LNCAP (cell line): ENCODE measurements at regions not wholly inside any gene's neighbourhood (a gene's known extent, or its start where the extent isn't known, plus 50 kb on each side); places are given as distances from the start of the nearest gene placed in this dataset.

ENCODE experiments used
- TF ChIP-seq, protein P1 (sequence below): fragments of 450-650 bp; IDR thresholded peaks from 2 replicates; pipeline ENCODE4 v1.5.1; 2017; ENCODE audit warnings: mild to moderate bottlenecking

DNA sequence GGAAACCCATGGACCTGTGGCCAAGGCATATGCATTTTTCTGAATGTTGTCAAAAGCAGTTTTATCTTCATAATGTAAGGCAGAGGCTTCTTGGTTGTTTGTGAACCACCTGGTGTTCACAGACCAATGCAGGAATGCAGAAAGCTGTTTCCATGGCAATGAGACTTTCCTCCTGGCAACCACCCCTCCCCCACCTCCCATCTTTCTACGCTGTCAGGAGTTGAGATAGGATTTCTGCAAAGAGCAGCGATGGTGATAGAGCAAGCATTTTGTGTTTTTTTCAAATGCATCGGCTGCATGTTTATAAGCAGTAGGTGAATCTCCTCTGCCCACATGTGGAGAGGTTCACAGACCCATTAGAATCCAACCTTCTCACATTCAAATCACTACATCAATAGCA lies 114.1 kb upstream of the SMLR1 start:
- TF ChIP-seq, protein P1, sequence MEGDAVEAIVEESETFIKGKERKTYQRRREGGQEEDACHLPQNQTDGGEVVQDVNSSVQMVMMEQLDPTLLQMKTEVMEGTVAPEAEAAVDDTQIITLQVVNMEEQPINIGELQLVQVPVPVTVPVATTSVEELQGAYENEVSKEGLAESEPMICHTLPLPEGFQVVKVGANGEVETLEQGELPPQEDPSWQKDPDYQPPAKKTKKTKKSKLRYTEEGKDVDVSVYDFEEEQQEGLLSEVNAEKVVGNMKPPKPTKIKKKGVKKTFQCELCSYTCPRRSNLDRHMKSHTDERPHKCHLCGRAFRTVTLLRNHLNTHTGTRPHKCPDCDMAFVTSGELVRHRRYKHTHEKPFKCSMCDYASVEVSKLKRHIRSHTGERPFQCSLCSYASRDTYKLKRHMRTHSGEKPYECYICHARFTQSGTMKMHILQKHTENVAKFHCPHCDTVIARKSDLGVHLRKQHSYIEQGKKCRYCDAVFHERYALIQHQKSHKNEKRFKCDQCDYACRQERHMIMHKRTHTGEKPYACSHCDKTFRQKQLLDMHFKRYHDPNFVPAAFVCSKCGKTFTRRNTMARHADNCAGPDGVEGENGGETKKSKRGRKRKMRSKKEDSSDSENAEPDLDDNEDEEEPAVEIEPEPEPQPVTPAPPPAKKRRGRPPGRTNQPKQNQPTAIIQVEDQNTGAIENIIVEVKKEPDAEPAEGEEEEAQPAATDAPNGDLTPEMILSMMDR = no peak

DNA sequence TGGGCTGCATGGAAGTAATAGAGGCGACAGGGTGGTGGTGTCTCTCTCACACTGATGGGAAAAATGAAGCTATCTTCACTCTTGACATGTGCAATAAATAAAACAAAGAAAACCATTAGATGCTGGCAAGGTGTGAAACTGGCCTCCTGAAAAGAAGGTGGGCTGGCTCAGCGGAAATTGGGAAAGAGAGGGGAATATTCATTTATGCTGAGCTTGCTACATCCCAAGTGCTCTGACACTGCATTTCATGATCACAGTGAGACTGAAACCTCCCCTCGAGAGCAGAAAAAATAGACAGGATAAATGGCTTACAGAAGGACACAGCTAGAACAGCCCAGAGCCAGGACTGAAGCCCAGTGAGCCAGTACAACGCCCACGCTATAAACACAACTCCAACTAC lies 112.1 kb upstream of the SMLR1 start:
- TF ChIP-seq, protein P1 = no peak

DNA sequence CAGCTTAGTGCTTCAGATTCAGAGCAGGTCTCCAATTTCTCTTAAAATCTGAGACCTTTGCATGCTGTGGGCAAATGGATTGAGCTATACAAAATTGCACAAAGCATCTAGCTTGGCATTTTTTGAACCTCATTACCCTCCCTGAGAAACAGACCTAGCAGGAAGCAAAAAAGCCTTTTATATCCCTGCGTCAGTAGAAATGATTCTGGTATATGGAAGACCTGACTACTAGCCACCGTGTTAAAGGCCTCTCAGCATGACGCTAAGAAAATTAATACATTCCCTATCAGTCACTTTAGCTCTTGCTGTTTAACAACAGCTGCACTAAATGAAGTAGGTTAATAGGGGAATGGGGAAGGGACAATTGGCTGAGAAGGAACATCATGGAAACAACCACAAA lies 110.7 kb upstream of the SMLR1 start:
- TF ChIP-seq, protein P1 = no peak

DNA sequence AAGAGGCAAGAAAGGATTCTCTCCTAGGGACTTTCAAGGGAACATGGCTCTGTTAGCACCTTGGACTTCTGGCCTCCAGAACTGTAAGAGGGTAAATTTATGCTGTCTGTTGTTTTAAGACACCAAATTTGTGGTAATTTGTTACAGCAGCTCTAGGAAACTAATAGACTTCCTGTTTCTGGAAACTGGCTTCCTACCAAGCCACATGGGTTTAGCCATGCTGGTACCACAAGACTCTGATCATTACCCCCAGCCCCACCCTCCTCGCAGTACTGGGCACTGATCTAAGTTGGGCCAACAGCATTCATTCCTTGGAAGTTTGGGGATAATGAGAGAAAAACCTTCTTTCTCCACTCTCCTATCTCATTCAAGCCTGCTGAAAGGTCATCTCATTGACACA lies 109.5 kb upstream of the SMLR1 start:
- TF ChIP-seq, protein P1 = no peak

DNA sequence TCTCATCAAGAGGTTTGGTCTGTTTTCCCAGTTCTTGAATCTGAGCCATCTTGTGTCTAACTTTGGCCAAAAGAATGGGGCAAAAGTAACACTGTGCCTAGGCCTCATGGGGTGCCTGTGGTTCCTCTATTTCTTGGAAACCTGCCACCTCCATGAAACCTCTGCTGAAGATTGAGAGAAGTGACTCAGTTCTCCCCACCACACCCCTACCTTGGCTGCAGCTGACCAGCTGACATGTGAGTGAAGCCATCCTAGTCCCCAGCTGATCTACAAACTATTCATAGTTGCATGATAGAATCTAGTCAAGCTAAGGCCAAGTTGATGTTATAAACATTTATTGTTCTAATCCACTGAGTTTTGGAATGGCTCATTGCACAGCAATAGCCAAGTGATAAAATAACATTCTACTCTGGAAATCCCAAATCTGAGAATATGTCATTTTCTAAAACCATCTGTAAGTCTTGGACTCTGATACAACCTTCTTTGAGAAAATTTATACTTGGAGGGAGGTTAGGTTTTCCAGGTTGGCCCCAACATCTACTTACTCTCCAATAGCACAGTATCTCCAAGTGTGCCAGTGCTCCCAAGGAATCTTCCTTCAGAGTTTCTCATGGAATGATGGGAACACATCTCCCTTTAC lies 107.0 kb upstream of the SMLR1 start:
- TF ChIP-seq, protein P1 = no peak

DNA sequence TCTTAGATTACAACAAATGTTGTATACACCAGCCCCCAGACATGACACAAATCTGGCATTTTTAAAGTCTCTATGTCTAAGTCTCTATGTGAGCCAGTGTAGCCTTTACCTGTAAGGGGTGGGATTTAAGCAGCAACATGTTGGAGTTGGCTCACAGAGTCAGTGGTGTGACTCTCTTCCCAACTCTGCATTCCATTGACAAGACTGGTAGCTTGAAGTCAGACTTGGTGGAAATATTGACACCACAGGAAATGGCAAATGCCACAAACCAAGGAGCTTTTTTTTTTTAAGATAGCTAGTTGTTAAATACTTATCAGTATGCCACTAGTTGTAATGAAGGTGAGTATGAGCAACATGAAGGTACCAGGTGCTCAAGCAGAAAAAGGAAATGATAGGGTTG lies 103.1 kb upstream of the SMLR1 start:
- TF ChIP-seq, protein P1 = no peak

DNA sequence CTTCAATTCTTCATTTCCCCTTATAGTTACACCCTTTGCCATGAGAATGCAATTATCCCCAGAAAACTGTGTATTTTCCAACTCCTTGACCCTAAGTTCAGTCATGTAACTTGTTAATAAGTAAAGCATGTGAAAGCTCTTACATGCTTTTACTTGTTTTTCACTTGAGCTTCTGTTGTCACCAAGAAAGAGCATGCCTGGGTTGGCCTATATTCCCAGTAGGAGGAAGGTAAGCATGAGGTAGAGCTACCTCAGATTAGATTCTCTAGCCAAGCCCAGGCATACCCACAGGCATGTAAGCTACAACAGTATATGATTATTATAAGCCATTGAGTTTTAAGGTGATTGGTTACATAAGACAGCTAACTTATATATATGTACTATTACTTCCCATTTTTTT lies 101.7 kb upstream of the SMLR1 start:
- TF ChIP-seq, protein P1 = no peak

DNA sequence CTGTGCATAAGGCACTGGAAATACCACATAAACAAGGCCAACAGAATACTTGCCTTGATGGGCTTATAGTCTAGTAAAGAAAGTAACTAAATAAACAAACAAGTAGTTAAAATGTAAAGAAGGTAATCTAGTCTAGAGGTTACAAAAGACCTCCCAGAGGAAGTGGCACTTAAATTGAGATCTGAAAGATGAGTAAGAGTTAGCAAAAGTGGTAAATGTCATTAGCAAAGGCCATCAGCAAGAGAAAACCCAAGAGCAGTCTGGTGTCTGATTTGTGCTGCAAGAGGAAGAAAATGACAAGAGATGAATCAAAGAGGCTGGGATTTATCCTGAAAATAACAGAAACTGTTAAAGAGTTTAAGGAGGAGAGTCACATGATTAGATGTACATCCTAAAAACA lies 96.6 kb upstream of the SMLR1 start:
- TF ChIP-seq, protein P1 = no peak
